B cell (primary cell): ENCODE measurements at regions not wholly inside any gene's neighbourhood (a gene's known extent, or its start where the extent isn't known, plus 50 kb on each side); places are given as distances from the start of the nearest gene placed in this dataset.

ENCODE experiments used
- ATAC-seq: fragments of 200-7000 bp; cut with Tn5 transposase; one replicate; pipeline ENCODE4 v1.10.0; 2021; ENCODE audit warnings: low read depth, mild to moderate bottlenecking, moderate number of reproducible peaks, moderate library complexity
- CTCF ChIA-PET: fragments of 350-600 bp; sonication (Branson Sonifier 250); formaldehyde crosslinking; loops from one replicate; lab custom pipeline; 2021; ENCODE audit warnings: antibody characterized with exemption, inconsistent platforms; lab: Charles Lee
- POLR2A ChIA-PET: fragments of 350-600 bp; sonication (Branson Sonifier 250); formaldehyde crosslinking; loops from one replicate; lab custom pipeline; 2021; ENCODE audit warnings: antibody characterized with exemption; lab: Charles Lee
- DNase-seq: peaks from one replicate; pipeline ENCODE4 v3.0.0; 2013
- H2AFZ ChIP-seq: 2 replicates; pipeline ENCODE4 v1.6.1; 2012; ENCODE audit warnings: mild to moderate bottlenecking, low read depth, low read length; ENCODE audit not compliant: insufficient read depth, poor library complexity, severe bottlenecking
- H3K27ac ChIP-seq, 2 donors: 1 replicate in 1 of 2; 2 replicates in 1 of 2; pipeline ENCODE4 v1.5.1; 2012 to 2013; ENCODE audit warnings: low read length in 2 of 2, mild to moderate bottlenecking in 2 of 2, moderate library complexity in 1 of 2
- H3K27me3 ChIP-seq, 4 experiments: fragments of 200-600 bp in 1 of 4; sonication (generic) in 1 of 4; replicated peaks in 1 of 4; 1 replicate in 2 of 4; 2 replicates in 2 of 4; pipeline versions ENCODE4 v1.6.1 to v1.7.0; 2013 to 2016; ENCODE audit warnings: low read length in 3 of 4, mild to moderate bottlenecking in 2 of 4, mixed read lengths in 1 of 4, moderate library complexity in 1 of 4; ENCODE audit not compliant: insufficient read depth in 4 of 4, control insufficient read depth in 3 of 4; ENCODE audit errors: control extremely low read depth in 1 of 4
- H3K36me3 ChIP-seq, 2 experiments: replicated peaks in 1 of 2; 1 replicate in 1 of 2; 2 replicates in 1 of 2; pipeline versions ENCODE4 v1.6.1 to v1.7.1; 2013; ENCODE audit warnings: low read length in 1 of 2; ENCODE audit not compliant: insufficient read depth in 2 of 2, control insufficient read depth in 1 of 2; ENCODE audit errors: control extremely low read depth in 1 of 2, extremely low read depth in 1 of 2
- H3K4me1 ChIP-seq, 2 donors: fragments of 200-600 bp in 1 of 2; sonication (generic) in 1 of 2; 1 replicate in 1 of 2; 2 replicates in 1 of 2; pipeline versions ENCODE4 v1.5.1 to v1.6.1; 2013 to 2017; ENCODE audit warnings: low read length in 2 of 2; ENCODE audit not compliant: control insufficient read depth in 2 of 2, insufficient read depth in 2 of 2
- H3K4me2 ChIP-seq: replicated peaks from 2 replicates; pipeline ENCODE3; 2012; ENCODE audit warnings: mild to moderate bottlenecking, low read depth, low read length; ENCODE audit not compliant: poor library complexity, severe bottlenecking
- H3K4me3 ChIP-seq, 5 experiments: fragments of 200-600 bp in 1 of 5; sonication (generic) in 1 of 5; 1 replicate in 3 of 5; 2 replicates in 2 of 5; pipeline versions ENCODE4 v1.5.1 to v1.7.0; 2011 to 2016; ENCODE audit warnings: low read length in 4 of 5, mild to moderate bottlenecking in 4 of 5, low read depth in 2 of 5, control low read depth in 1 of 5, moderate library complexity in 1 of 5; ENCODE audit not compliant: insufficient read depth in 1 of 5; ENCODE audit errors: control extremely low read depth in 1 of 5, extremely low read depth in 1 of 5
- H3K79me2 ChIP-seq: fragments of 200-600 bp; sonication (generic); one replicate; pipeline ENCODE4 v1.6.0; 2016; ENCODE audit warnings: low read length; ENCODE audit not compliant: control insufficient read depth, insufficient read depth
- H3K9ac ChIP-seq: fragments of 200-600 bp; sonication (generic); 2 replicates; pipeline ENCODE4 v1.6.1; 2017; ENCODE audit warnings: mild to moderate bottlenecking, low read length, moderate library complexity
- H3K9me3 ChIP-seq, 3 donors: one replicate each; pipeline versions ENCODE4 v1.6.1 to v1.7.1; 2013; ENCODE audit warnings: low read length in 2 of 3; ENCODE audit not compliant: control insufficient read depth in 2 of 3, insufficient read depth in 1 of 3; ENCODE audit errors: control extremely low read depth in 1 of 3
- H4K20me1 ChIP-seq: 2 replicates; pipeline ENCODE4 v1.6.0; 2012; ENCODE audit warnings: mild to moderate bottlenecking, low read length; ENCODE audit not compliant: insufficient read depth, control insufficient read depth, poor library complexity, severe bottlenecking
- H3K27ac Mint-ChIP-seq: one replicate; pipeline ENCODE4 v1.8.0; 2021; ENCODE audit warnings: mixed read lengths
- H3K27me3 Mint-ChIP-seq: one replicate; pipeline ENCODE4 v1.8.0; 2021; ENCODE audit warnings: mixed read lengths
- H3K4me1 Mint-ChIP-seq: one replicate; pipeline ENCODE4 v1.8.0; 2021; ENCODE audit warnings: mixed read lengths
- H3K4me3 Mint-ChIP-seq: one replicate; pipeline ENCODE4 v1.8.0; 2021; ENCODE audit warnings: mixed read lengths
- H3K9me3 Mint-ChIP-seq: one replicate; pipeline ENCODE4 v1.8.0; 2022; ENCODE audit warnings: mixed read lengths; ENCODE audit not compliant: insufficient read depth
- CTCF ChIP-seq: fragments of 200-600 bp; IDR thresholded peaks from one replicate; pipeline ENCODE4 v1.8.0; 2022; ENCODE audit warnings: antibody characterized with exemption, mild to moderate bottlenecking
- EZH2 ChIP-seq: IDR thresholded peaks from 2 replicates; pipeline ENCODE4 v1.6.1; 2012; ENCODE audit warnings: borderline replicate concordance, low read depth, mild to moderate bottlenecking, moderate library complexity, low read length; ENCODE audit not compliant: insufficient read depth, poor library complexity, severe bottlenecking
- WGBS: methylation state at CpG from one replicate; pipeline ENCODE4 v1.1.5; 2013; ENCODE audit warnings: missing lambda C conversion rate; ENCODE audit not compliant: insufficient coverage; 5-methylcytosine and 5-hydroxymethylcytosine counted together
- intact Hi-C: fragments of 100-400 bp; cut with micrococcal nuclease; formaldehyde crosslinking; loops from one replicate; pipeline ENCODE4 v1.10.0; 2022

DNA sequence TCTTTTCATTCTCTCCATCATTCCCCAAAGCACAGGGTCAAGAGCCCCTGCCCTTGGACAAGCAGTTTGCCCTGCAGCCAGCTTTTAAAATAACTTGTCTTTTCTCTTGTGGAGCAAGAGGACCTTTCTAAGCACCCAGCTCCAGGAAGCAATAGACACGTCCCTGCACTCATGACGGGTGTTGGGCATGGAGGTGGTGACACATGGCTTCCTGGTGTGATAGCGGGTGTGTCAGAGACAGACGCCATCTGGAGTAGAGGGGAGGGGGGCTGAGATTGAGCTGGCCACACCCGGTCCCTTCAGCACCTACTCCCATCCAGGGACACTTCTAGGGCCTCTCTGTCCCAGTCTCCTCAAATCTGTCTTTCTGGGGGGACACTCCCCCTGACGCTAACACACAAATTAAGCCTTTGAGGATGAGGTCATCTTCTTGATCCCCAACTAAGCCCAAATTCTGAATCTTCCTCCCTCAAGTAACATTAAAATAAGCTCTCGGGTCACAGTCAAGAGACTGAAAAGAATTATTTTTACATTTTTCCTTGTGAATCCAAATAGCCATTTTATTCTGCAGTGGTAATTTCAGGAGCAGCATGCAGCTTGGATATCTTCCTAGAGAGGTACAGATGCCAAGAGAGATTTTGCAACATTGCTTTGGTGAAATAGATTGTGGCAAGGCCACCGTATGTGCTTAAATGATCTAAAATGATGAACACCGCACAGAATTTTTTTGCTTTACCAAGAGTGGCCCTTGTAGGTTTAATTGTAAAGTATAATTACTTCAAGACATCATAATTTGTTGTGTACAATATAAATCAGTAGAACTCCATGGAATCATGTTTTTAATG, 216.6 kb upstream of the IRX3 start:
- no peaks in the 10 kb centered on the region for H3K36me3 ChIP-seq
- ChIA-PET POLR2A (no interaction called here), CTCF (no interaction called here)
- H3K27me3 Mint-ChIP-seq: peaks cover 18% of the 10 kb centered on the region
- no peak overlapping the region for H3K4me3 ChIP-seq
- H3K9ac ChIP-seq: no peak overlapping the region
- no peak overlapping the region for H3K4me3 Mint-ChIP-seq
- TF ChIP-seq EZH2 (no peak), CTCF (no peak)
- H3K4me1 ChIP-seq: no peaks in the 10 kb centered on the region
- ATAC-seq (no peak), DNase-seq (no peak)
- H3K27me3 ChIP-seq: no peaks in the 10 kb centered on the region
- no peaks in the 10 kb centered on the region for H4K20me1 ChIP-seq
- H3K27ac ChIP-seq: no peak overlapping the region
- peaks cover 0 to 12% (median 0%) of the 10 kb centered on the region in 3 donors for H3K9me3 ChIP-seq
- H3K4me2 ChIP-seq: no peak overlapping the region
- WGBS: 92% methylated on average over 1 of the region's 9 CpGs
- no peaks in the 10 kb centered on the region for H3K4me1 Mint-ChIP-seq
- intact Hi-C loops: no loop called here
- no peak overlapping the region for H3K27ac Mint-ChIP-seq
- peaks cover 1% of the 10 kb centered on the region for H3K9me3 Mint-ChIP-seq
- H3K79me2 ChIP-seq: no peaks in the 10 kb centered on the region
- no peak overlapping the region for H2AFZ ChIP-seq

DNA sequence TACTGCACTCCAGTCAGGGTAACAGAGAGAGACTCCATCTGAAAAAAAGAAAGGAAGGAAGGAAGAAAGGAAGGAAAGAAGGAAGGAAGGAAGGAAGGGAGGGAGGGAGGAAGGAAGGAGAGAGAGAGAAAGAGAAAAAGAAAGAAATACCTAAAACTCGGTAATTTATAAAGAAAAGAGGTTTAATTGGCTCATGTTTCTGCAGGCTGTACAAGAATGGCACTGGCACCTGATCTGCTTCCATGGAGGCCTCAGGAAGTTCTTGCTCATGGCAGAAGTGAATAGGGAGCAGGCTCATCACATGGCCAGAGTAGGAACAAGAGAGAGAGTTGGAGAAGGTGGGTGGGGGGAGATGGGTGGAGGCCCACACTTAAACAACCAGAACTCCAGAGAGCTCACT, 215.2 kb upstream of the IRX3 start:
- H3K9ac ChIP-seq: no peak overlapping the region
- H3K9me3 Mint-ChIP-seq: peaks cover 4% of the 10 kb centered on the region
- intact Hi-C loops: no loop called here
- peaks cover 0 to 16% (median 0%) of the 10 kb centered on the region in 3 donors for H3K9me3 ChIP-seq
- H3K4me1 ChIP-seq: no peaks in the 10 kb centered on the region
- H4K20me1 ChIP-seq: no peaks in the 10 kb centered on the region
- 91% methylated on average over 1 of the region's 1 CpG for WGBS
- no peak overlapping the region for H3K4me3 ChIP-seq
- no peaks in the 10 kb centered on the region for H3K36me3 ChIP-seq
- ATAC-seq (no peak), DNase-seq (no peak)
- no peaks in the 10 kb centered on the region for H3K27me3 ChIP-seq
- H3K27me3 Mint-ChIP-seq: peaks cover 17% of the 10 kb centered on the region
- no peak overlapping the region for H3K4me2 ChIP-seq
- no peak overlapping the region for H3K4me3 Mint-ChIP-seq
- ChIA-PET CTCF (no interaction called here), POLR2A (no interaction called here)
- no peak overlapping the region for H3K27ac ChIP-seq
- no peak for TF ChIP-seq EZH2
- no peak for TF ChIP-seq CTCF
- no peaks in the 10 kb centered on the region for H3K4me1 Mint-ChIP-seq
- no peak overlapping the region for H3K27ac Mint-ChIP-seq
- no peaks in the 10 kb centered on the region for H3K79me2 ChIP-seq
- H2AFZ ChIP-seq: no peak overlapping the region
